Activated T-cell treated with anti-CD3 and anti-CD28 coated beads, Interleukin-2, amount 50 U/mL, for 24 hours (primary cell): ENCODE measurements at regions not wholly inside any gene's neighbourhood (a gene's known extent, or its start where the extent isn't known, plus 50 kb on each side); places are given as distances from the start of the nearest gene placed in this dataset.
"Not testable (repeated sequence)": the region's sequence is repeated elsewhere in the genome, so short reads cannot be mapped to it uniquely, and the experiment has no call there.

Experiments
- DNase-seq: peaks from one replicate; pipeline ENCODE4 v3.0.0-alpha.2; 2020
- H3K27ac Mint-ChIP-seq: 2 replicates; pipeline ENCODE4 v1.8.0; 2020; ENCODE audit warnings: mild to moderate bottlenecking, mixed read lengths
- H3K27me3 Mint-ChIP-seq: 2 replicates; pipeline ENCODE4 v1.8.0; 2020; ENCODE audit warnings: mixed read lengths
- H3K36me3 Mint-ChIP-seq: 2 replicates; pipeline ENCODE4 v1.8.0; 2020; ENCODE audit warnings: low read depth, mixed read lengths
- H3K4me1 Mint-ChIP-seq: 2 replicates; pipeline ENCODE4 v1.8.0; 2020; ENCODE audit warnings: low read depth, mixed read lengths
- H3K4me3 Mint-ChIP-seq: 2 replicates; pipeline ENCODE4 v1.8.0; 2020; ENCODE audit warnings: mild to moderate bottlenecking, moderate library complexity, mixed read lengths
- H3K9me3 Mint-ChIP-seq: 2 replicates; pipeline ENCODE4 v1.8.0; 2020; ENCODE audit warnings: mixed read lengths

GRCh38 chr1:228833911-228834688 lies 98.8 kb downstream of the RHOU start:
- Mint-ChIP-seq H3K4me3 (no peak overlapping the region), H3K36me3 (no peaks in the 10 kb centered on the region), H3K4me1 (peaks cover 9% of the 10 kb centered on the region), H3K27me3 (peaks cover 2% of the 10 kb centered on the region), H3K27ac (no peak overlapping the region), H3K9me3 (no peaks in the 10 kb centered on the region)
- DNase-seq, result no peak

GRCh38 chr1:228835456-228835855 lies 100.2 kb downstream of the RHOU start:
- Mint-ChIP-seq H3K27ac (no peak overlapping the region), H3K4me3 (no peak overlapping the region), H3K27me3 (peaks cover 2% of the 10 kb centered on the region), H3K9me3 (no peaks in the 10 kb centered on the region), H3K4me1 (peaks cover 9% of the 10 kb centered on the region), H3K36me3 (no peaks in the 10 kb centered on the region)
- no peak for DNase-seq

GRCh38 chr1:228835911-228836310 lies 100.6 kb downstream of the RHOU start:
- no peaks in the 10 kb centered on the region for H3K9me3 Mint-ChIP-seq
- no peak overlapping the region for H3K27ac Mint-ChIP-seq
- no peaks in the 10 kb centered on the region for H3K36me3 Mint-ChIP-seq
- H3K4me3 Mint-ChIP-seq, result no peak overlapping the region
- peaks cover 7% of the 10 kb centered on the region for H3K4me1 Mint-ChIP-seq
- peaks cover 2% of the 10 kb centered on the region for H3K27me3 Mint-ChIP-seq
- DNase-seq, result no peak

GRCh38 chr1:228836427-228836826 lies 101.1 kb downstream of the RHOU start:
- DNase-seq, result no peak
- Mint-ChIP-seq H3K9me3 (no peaks in the 10 kb centered on the region), H3K4me1 (peaks cover 2% of the 10 kb centered on the region), H3K36me3 (no peaks in the 10 kb centered on the region), H3K27ac (no peak overlapping the region), H3K4me3 (no peak overlapping the region), H3K27me3 (peaks cover 2% of the 10 kb centered on the region)

GRCh38 chr1:228837032-228837431 lies 101.8 kb downstream of the RHOU start:
- DNase-seq, result no peak
- H3K9me3 Mint-ChIP-seq, result no peaks in the 10 kb centered on the region
- H3K36me3 Mint-ChIP-seq, result no peaks in the 10 kb centered on the region
- no peak overlapping the region for H3K27ac Mint-ChIP-seq
- H3K27me3 Mint-ChIP-seq, result peaks cover 2% of the 10 kb centered on the region
- H3K4me1 Mint-ChIP-seq, result peaks cover 4% of the 10 kb centered on the region
- no peak overlapping the region for H3K4me3 Mint-ChIP-seq

DNA sequence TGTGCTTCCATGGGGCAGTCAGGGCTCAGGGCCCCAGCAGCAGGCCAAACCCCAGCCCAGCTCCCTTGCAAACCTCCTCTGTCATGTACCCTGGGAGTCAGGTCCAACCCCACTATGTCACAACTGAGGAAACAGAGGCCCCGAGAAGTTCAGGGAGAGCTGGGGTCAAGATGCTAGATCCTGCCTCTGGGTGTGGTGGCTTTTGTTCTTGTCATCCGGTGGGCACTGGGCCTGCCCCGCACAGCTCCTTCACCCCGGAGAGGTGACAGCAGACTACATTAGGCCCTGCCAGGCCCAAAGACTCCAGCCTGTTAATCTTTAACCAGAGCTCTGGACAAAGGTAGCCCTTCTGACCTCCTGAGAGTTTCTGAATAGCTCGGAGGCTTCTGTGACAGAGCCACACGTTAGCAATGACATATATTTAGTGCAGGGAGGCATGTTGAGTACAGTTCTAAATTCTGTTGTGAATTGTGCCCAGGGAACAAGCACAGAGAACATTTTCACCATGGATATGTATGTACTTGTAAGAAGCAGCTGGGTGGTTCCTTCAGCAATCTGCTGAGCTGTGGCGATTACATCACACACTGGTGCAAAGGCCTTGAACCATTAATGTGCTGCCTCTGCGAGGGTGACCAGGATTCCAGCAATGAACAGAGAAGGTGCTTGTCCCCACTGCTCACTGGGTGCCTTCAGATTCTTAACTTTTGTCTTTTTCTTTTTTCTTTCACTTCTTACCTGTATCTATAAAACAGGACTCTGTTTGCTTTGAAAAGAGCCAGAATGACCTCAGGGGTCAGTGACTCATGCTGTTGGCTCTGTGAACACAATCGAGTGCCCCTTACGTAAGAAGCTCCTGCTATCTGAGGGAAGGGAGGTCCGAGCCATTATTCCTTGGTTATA lies 102.8 kb downstream of the RHOU start:
- Mint-ChIP-seq H3K27ac (no peak overlapping the region), H3K4me3 (no peak overlapping the region), H3K27me3 (peaks cover 2% of the 10 kb centered on the region), H3K9me3 (peaks cover 6% of the 10 kb centered on the region), H3K4me1 (peaks cover 4% of the 10 kb centered on the region), H3K36me3 (no peaks in the 10 kb centered on the region)
- no peak for DNase-seq

GRCh38 chr1:228838717-228839500 lies 103.6 kb downstream of the RHOU start:
- Mint-ChIP-seq H3K36me3 (no peaks in the 10 kb centered on the region), H3K27me3 (peaks cover 2% of the 10 kb centered on the region), H3K9me3 (peaks cover 8% of the 10 kb centered on the region), H3K27ac (no peak overlapping the region), H3K4me3 (no peak overlapping the region), H3K4me1 (peaks cover 4% of the 10 kb centered on the region)
- no peak for DNase-seq

- Mint-ChIP-seq H3K36me3 (no peaks in the 10 kb centered on the region), H3K27me3 (peaks cover 2% of the 10 kb centered on the region), H3K9me3 (peaks cover 8% of the 10 kb centered on the region), H3K4me3 (no peak overlapping the region), H3K27ac (no peak overlapping the region), H3K4me1 (peaks cover 4% of the 10 kb centered on the region)
- no peak for DNase-seq
Measured at GRCh38 chr1:228839656-228840055, 104.4 kb downstream of the RHOU start.

GRCh38 chr1:228841632-228842031 lies 106.4 kb downstream of the RHOU start:
- peaks cover 4% of the 10 kb centered on the region for H3K4me1 Mint-ChIP-seq
- H3K27ac Mint-ChIP-seq, result no peak overlapping the region
- no peak for DNase-seq
- H3K9me3 Mint-ChIP-seq, result peaks cover 8% of the 10 kb centered on the region
- H3K36me3 Mint-ChIP-seq, result no peaks in the 10 kb centered on the region
- H3K4me3 Mint-ChIP-seq, result no peak overlapping the region
- H3K27me3 Mint-ChIP-seq, result no peaks in the 10 kb centered on the region

DNA sequence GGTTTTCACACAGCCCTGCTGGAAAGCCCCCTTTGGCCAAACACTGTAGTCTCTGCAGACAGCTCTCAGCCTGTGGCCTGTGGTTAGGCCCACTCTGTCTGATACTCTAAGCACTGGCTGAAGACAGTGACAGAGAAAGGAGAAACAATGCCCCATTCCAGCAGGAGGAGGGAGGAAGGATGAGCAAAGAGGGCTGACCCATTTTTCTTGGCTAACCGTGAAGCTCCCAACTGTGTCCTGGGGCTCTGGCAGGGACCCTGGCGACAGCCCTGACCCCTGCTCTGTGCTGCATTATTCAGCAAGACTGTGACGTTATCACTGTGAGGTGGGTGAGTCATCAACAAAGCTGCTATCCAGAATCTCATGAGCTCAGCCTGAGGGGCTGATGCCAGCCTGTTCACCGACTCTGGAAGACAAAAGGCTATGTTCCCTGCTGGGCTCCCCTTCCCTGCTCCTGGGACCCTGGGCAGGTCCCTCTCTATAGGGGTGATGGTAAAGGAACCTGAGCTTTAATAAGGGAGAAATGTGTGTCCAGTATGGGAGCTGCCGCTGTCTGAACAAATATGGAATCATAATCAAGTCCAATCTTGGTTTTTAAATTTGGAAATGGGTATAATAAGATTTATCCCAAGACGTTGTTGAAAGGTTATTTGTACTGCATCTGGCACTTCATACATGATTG lies 107.0 kb downstream of the RHOU start:
- peaks cover 8% of the 10 kb centered on the region for H3K9me3 Mint-ChIP-seq
- no peak overlapping the region for H3K27ac Mint-ChIP-seq
- no peak for DNase-seq
- H3K4me3 Mint-ChIP-seq, result no peak overlapping the region
- no peaks in the 10 kb centered on the region for H3K36me3 Mint-ChIP-seq
- H3K4me1 Mint-ChIP-seq, result peaks cover 4% of the 10 kb centered on the region
- H3K27me3 Mint-ChIP-seq, result no peaks in the 10 kb centered on the region

DNA sequence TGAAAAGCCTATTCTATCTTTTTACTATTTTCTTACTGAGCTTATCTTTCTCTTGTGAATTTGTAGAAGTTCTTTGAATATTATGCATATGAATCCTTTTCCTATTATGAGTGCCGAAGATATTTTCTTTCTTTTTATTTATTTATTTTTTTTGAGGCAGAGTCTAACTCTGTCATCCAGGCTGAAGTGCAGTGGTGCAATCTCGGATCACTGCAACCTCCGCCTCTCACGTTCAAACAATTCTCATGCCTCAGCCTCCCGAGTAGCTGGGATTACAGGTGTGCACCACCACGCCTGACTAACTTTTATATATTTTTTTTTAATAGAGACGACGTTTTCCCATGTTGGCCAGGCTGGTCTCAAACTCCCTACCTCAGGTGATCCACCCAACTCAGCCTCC lies 109.8 kb downstream of the RHOU start:
- Mint-ChIP-seq H3K27ac (no peak overlapping the region), H3K36me3 (no peaks in the 10 kb centered on the region), H3K27me3 (no peaks in the 10 kb centered on the region), H3K4me3 (no peak overlapping the region), H3K9me3 (peaks cover 8% of the 10 kb centered on the region), H3K4me1 (peaks cover 4% of the 10 kb centered on the region)
- DNase-seq, result no peak

GRCh38 chr1:228846952-228847351 lies 111.7 kb downstream of the RHOU start:
- H3K4me3 Mint-ChIP-seq, result no peak overlapping the region
- no peak for DNase-seq
- H3K36me3 Mint-ChIP-seq, result no peaks in the 10 kb centered on the region
- no peaks in the 10 kb centered on the region for H3K27me3 Mint-ChIP-seq
- no peak overlapping the region for H3K27ac Mint-ChIP-seq
- peaks cover 1% of the 10 kb centered on the region for H3K4me1 Mint-ChIP-seq
- H3K9me3 Mint-ChIP-seq, result peaks cover 8% of the 10 kb centered on the region

- not testable (repeated sequence) for H3K4me1 Mint-ChIP-seq, DNase-seq, H3K4me3 Mint-ChIP-seq, H3K27ac Mint-ChIP-seq, H3K27me3 Mint-ChIP-seq, H3K9me3 Mint-ChIP-seq, H3K36me3 Mint-ChIP-seq
Measured at GRCh38 chr1:228847451-228847850, 112.2 kb downstream of the RHOU start.

DNA sequence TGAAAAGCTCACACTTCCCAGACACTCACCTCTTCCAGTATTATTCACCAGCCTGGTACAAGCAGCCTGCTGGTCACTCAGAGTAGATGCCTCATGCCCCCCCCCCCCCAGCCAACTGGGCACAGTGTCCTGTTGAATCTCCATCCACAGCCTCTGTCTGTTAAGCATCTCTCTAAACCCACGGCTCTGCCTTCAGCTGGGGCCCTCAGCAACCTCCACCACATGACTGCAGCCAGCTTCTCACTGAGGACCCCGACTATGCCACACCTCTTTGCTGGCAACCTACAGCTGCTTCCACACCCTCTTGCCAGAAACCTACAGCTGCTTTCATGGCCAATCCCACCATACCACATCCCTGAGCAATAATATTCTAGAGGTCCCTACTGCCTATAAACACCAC lies 113.1 kb downstream of the RHOU start:
- DNase-seq, result no peak
- Mint-ChIP-seq H3K4me1 (no peaks in the 10 kb centered on the region), H3K36me3 (no peaks in the 10 kb centered on the region), H3K27me3 (no peaks in the 10 kb centered on the region), H3K27ac (no peak overlapping the region), H3K4me3 (no peak overlapping the region), H3K9me3 (peaks cover 1% of the 10 kb centered on the region)
